ENCODE measurements at regions not wholly inside any gene's neighbourhood (a gene's known extent, or its start where the extent isn't known, plus 50 kb on each side); places are given as distances from the start of the nearest gene placed in this dataset.

GRCh38 chr13:80117515-80117914 lies 223.4 kb downstream of the SPRY2 start:
- H3K79me2 ChIP-seq (ENCODE audit: insufficient read depth, low read length) = no peaks in the 10 kb centered on the region
- H3K27me3 ChIP-seq (ENCODE audit: insufficient read depth, low read length) = no peaks in the 10 kb centered on the region
- no TSS peak for BruUV-seq (replicated peaks)
- intact Hi-C loops (cut with micrococcal nuclease) = no loop called here
- no peaks in the 10 kb centered on the region for H3K9me3 ChIP-seq (ENCODE audit: control insufficient read depth in 1 of 2, insufficient read depth in 1 of 2, low read depth in 1 of 2, low read length in 2 of 2)
- no peak overlapping the region for H2AFZ ChIP-seq (ENCODE audit: low read depth, low read length, poor library complexity, severe bottlenecking)
- ChIA-PET RAD21 (ENCODE audit: low non-redundant PET in 1 of 2, low total read pairs in 2 of 2, uncharacterized antibody in 2 of 2, unreplicated experiment in 2 of 2) (no interaction called here), CTCF (no interaction called here), POLR2A (no interaction called here)
- H3K9me2 ChIP-seq (ENCODE audit: insufficient read depth) = no peaks in the 10 kb centered on the region
- H3K4me2 ChIP-seq (ENCODE audit: low read length) = no peak overlapping the region
- no peak for DNase-seq (ENCODE audit: low read depth, low spot score)
- no peaks in the 10 kb centered on the region for H4K20me1 ChIP-seq (ENCODE audit: insufficient read depth)
- H3K36me3 ChIP-seq (ENCODE audit: control insufficient read depth in 1 of 2, insufficient read depth in 2 of 2, low read length in 2 of 2) = no peaks in the 10 kb centered on the region
- H3K4me1 ChIP-seq (ENCODE audit: control insufficient read depth in 1 of 2, insufficient read depth in 2 of 2, low read length in 2 of 2) = no peaks in the 10 kb centered on the region
- no peak overlapping the region for H3K9ac ChIP-seq (ENCODE audit: low read length)
- ATAC-seq = no peak
- no peak overlapping the region for H3K27ac ChIP-seq (ENCODE audit: low read depth, low read length)
- no peak for TF ChIP-seq POLR2A (IDR thresholded peaks at IDR 0.05; ENCODE audit: borderline replicate concordance, extremely low read depth, insufficient read depth, insufficient read length)
- no peak for TF ChIP-seq SP1 (IDR thresholded peaks at IDR 0.05; ENCODE audit: low read depth)
- TF ChIP-seq ZBTB33 (IDR thresholded peaks at IDR 0.05; ENCODE audit: extremely low read depth, insufficient replicate concordance, low read length) = no peak
- no peak for TF ChIP-seq FOSL1 (IDR thresholded peaks at IDR 0.05; ENCODE audit: low read depth)
- no peak for TF ChIP-seq CEBPB (IDR thresholded peaks at IDR 0.05; ENCODE audit: low read depth)
- no peak for TF ChIP-seq EGR1 (IDR thresholded peaks at IDR 0.05; ENCODE audit: low read depth)
- no peak for TF ChIP-seq CTCF (IDR thresholded peaks at IDR 0.05 in 2 of 3, conservative IDR thresholded peaks at IDR 0.05 in 1 of 3; ENCODE audit: borderline replicate concordance in 1 of 3, insufficient read depth in 1 of 3, low read depth in 2 of 3, low read length in 2 of 3)
- no peak for TF ChIP-seq ZFX (IDR thresholded peaks at IDR 0.05)
- no peak for TF ChIP-seq SRF (IDR thresholded peaks at IDR 0.05; ENCODE audit: low read depth)
- no peak for TF ChIP-seq ZNF274 (IDR thresholded peaks at IDR 0.05; ENCODE audit: low read depth, low read length)
- no peak for TF ChIP-seq CBX3 (IDR thresholded peaks at IDR 0.05; ENCODE audit: low read depth)
- no peak for TF ChIP-seq EZH2phosphoT487 (IDR thresholded peaks at IDR 0.05; ENCODE audit: borderline replicate concordance)
- TF ChIP-seq YY1 (IDR thresholded peaks at IDR 0.05; ENCODE audit: extremely low read depth, insufficient replicate concordance, low read depth, low read length) = no peak
- no peak for TF ChIP-seq ATF3 (IDR thresholded peaks at IDR 0.05)
- H3K4me3 ChIP-seq (replicated peaks in 1 of 2; ENCODE audit: low read depth in 1 of 2, low read length in 2 of 2) = no peak overlapping the region
